GM19328 (cell line): ENCODE measurements at regions not wholly inside any gene's neighbourhood (a gene's known extent, or its start where the extent isn't known, plus 50 kb on each side); places are given as distances from the start of the nearest gene placed in this dataset.

ENCODE experiments used
- ATAC-seq: cut with Tn5 transposase; IDR thresholded peaks from one replicate; pipeline ENCODE4 v1.9.1; 2021; ENCODE audit warnings: mild to moderate bottlenecking, moderate library complexity; ENCODE audit not compliant: unreplicated experiment

- no peak for ATAC-seq
Observed at GRCh38 chr5:125564317-125564975, 818.0 kb upstream of the ZNF608 start.

- no peak for ATAC-seq
Observed at GRCh38 chr5:125574491-125575044, 828.1 kb upstream of the ZNF608 start.

- no peak for ATAC-seq
Observed at GRCh38 chr5:125575171-125575890, 828.9 kb upstream of the ZNF608 start.

GRCh38 chr5:125575891-125576505, 829.6 kb upstream of the ZNF608 start:
- ATAC-seq = no peak

- no peak for ATAC-seq
Observed at GRCh38 chr5:125576822-125577221, 830.4 kb upstream of the ZNF608 start.

GRCh38 chr5:125578551-125578950, 832.1 kb upstream of the ZNF608 start:
- ATAC-seq = no peak

GRCh38 chr5:125579182-125579581, 832.7 kb upstream of the ZNF608 start:
- ATAC-seq = no peak

GRCh38 chr5:125581311-125581710, 834.9 kb upstream of the ZNF608 start:
- ATAC-seq = no peak

- no peak for ATAC-seq
Observed at GRCh38 chr5:125582352-125582751, 835.9 kb upstream of the ZNF608 start.

GRCh38 chr5:125583321-125584139, 837.1 kb upstream of the ZNF608 start:
- ATAC-seq = no peak

- ATAC-seq = no peak
Observed at GRCh38 chr5:125584140-125584520, 837.7 kb upstream of the ZNF608 start.

- no peak for ATAC-seq
Observed at GRCh38 chr5:125587631-125588030, 835.6 kb upstream of the GRAMD2B start.

GRCh38 chr5:125592856-125593255, 830.4 kb upstream of the GRAMD2B start:
- ATAC-seq = no peak

- ATAC-seq = no peak
Observed at GRCh38 chr5:125595095-125595494, 828.1 kb upstream of the GRAMD2B start.

GRCh38 chr5:125595845-125596244, 827.4 kb upstream of the GRAMD2B start:
- ATAC-seq = no peak

GRCh38 chr5:125597338-125597737, 825.9 kb upstream of the GRAMD2B start:
- no peak for ATAC-seq

GRCh38 chr5:125600559-125600958, 822.6 kb upstream of the GRAMD2B start:
- no peak for ATAC-seq

- ATAC-seq = no peak
Observed at GRCh38 chr5:125602184-125602583, 821.0 kb upstream of the GRAMD2B start.

GRCh38 chr5:125603321-125603720, 819.9 kb upstream of the GRAMD2B start:
- ATAC-seq = no peak

- ATAC-seq = no peak
Observed at GRCh38 chr5:125604104-125604503, 819.1 kb upstream of the GRAMD2B start.

GRCh38 chr5:125607018-125607417, 816.2 kb upstream of the GRAMD2B start:
- no peak for ATAC-seq
